ENCODE measurements at regions not wholly inside any gene's neighbourhood (a gene's known extent, or its start where the extent isn't known, plus 50 kb on each side); places are given as distances from the start of the nearest gene placed in this dataset. TPM values are rescaled to one million over a fixed set of nuclear protein-coding genes. Genes with fewer than 3 reads are reported as not detected.

- no peak for FAIRE-seq
These were observed 88.5 kb upstream of the PFN2 start for GRCh38 chr3:150059241-150059640.

GRCh38 chr3:150057227-150057626 is 86.5 kb upstream of the PFN2 start:
- DNase-seq (ENCODE audit: low spot score in 2 of 2) (no peak), FAIRE-seq (no peak)

More at GRCh38 chr3:150059241-150059640, 88.5 kb upstream of the PFN2 start:
- no peak for DNase-seq (ENCODE audit: low spot score in 2 of 2)

- FAIRE-seq (no peak), DNase-seq (ENCODE audit: low spot score in 2 of 2) (no peak)
These were observed 84.6 kb upstream of the PFN2 start for GRCh38 chr3:150055332-150055731.

GRCh38 chr3:150054635-150055034 is 83.9 kb upstream of the PFN2 start:
- FAIRE-seq (no peak), DNase-seq (ENCODE audit: low spot score in 2 of 2) (no peak)

GRCh38 chr3:150050510-150050909 is 79.8 kb upstream of the PFN2 start:
- no peak for FAIRE-seq
- no peak for DNase-seq (ENCODE audit: low spot score in 2 of 2)

- FAIRE-seq (no peak), DNase-seq (ENCODE audit: low spot score in 2 of 2) (no peak)
These were observed 78.6 kb upstream of the PFN2 start for GRCh38 chr3:150049317-150049716.

GRCh38 chr3:150041877-150042276 is 71.2 kb upstream of the PFN2 start:
- DNase-seq (ENCODE audit: low spot score in 2 of 2) = no peak
- FAIRE-seq = no peak

- no peak for FAIRE-seq
These were observed 69.4 kb upstream of the PFN2 start for GRCh38 chr3:150040097-150040496.

GRCh38 chr3:150038830-150039229 is 68.1 kb upstream of the PFN2 start:
- no peak for DNase-seq (ENCODE audit: low spot score in 2 of 2)
- no peak for FAIRE-seq

More at GRCh38 chr3:150040097-150040496, 69.4 kb upstream of the PFN2 start:
- no peak for DNase-seq (ENCODE audit: low spot score in 2 of 2)

GRCh38 chr3:150036780-150037179 is 66.1 kb upstream of the PFN2 start:
- no peak for FAIRE-seq
- no peak for DNase-seq (ENCODE audit: low spot score in 2 of 2)

GRCh38 chr3:150035910-150036612 is 65.4 kb upstream of the PFN2 start:
- DNase-seq (ENCODE audit: low spot score in 2 of 2) (no peak), FAIRE-seq (no peak)

GRCh38 chr3:150035301-150035779 is 64.6 kb upstream of the PFN2 start:
- DNase-seq (ENCODE audit: low spot score in 2 of 2) (no peak), FAIRE-seq (no peak)

- FAIRE-seq = no peak
- DNase-seq (ENCODE audit: low spot score in 2 of 2) = no peak
These were observed 63.0 kb upstream of the PFN2 start for GRCh38 chr3:150033721-150034120.

- no peak for DNase-seq (ENCODE audit: low spot score in 2 of 2)
- FAIRE-seq = no peak
These were observed 60.1 kb upstream of the PFN2 start for GRCh38 chr3:150030841-150031240.

- no peak for DNase-seq (ENCODE audit: low spot score in 2 of 2)
- no peak for FAIRE-seq
These were observed 52.5 kb upstream of the PFN2 start for GRCh38 chr3:150023239-150023636.

- FAIRE-seq (no peak), DNase-seq (ENCODE audit: low spot score in 2 of 2) (no peak)
These were observed 51.9 kb upstream of the PFN2 start for GRCh38 chr3:150022381-150023238.

- DNase-seq (ENCODE audit: low spot score in 2 of 2) (no peak), FAIRE-seq (no peak)
These were observed 49.8 kb upstream of the PFN2 start for GRCh38 chr3:150020527-150020926.

Small RNA genes lying in the stretch of these regions (small RNA-seq; reads per million reads assigned to genes)
- gene RF00004 (not detected), gene RPL32P9 (not detected)

All from frontal cortex (tissue), 4 donors.